NCI-H128 (cell line): ENCODE measurements at regions not wholly inside any gene's neighbourhood (a gene's known extent, or its start where the extent isn't known, plus 50 kb on each side); places are given as distances from the start of the nearest gene placed in this dataset.

Experiments
- DNase-seq: peaks from one replicate; lab custom pipeline; 2025; ENCODE audit not compliant: unreplicated experiment; lab: John Stamatoyannopoulos, UW

GRCh38 chr15:96414875-96415274 lies 84.4 kb downstream of the NR2F2 start:
- DNase-seq = no peak

- no peak for DNase-seq
Observed at GRCh38 chr15:96415513-96416217, 85.2 kb downstream of the NR2F2 start.

DNA sequence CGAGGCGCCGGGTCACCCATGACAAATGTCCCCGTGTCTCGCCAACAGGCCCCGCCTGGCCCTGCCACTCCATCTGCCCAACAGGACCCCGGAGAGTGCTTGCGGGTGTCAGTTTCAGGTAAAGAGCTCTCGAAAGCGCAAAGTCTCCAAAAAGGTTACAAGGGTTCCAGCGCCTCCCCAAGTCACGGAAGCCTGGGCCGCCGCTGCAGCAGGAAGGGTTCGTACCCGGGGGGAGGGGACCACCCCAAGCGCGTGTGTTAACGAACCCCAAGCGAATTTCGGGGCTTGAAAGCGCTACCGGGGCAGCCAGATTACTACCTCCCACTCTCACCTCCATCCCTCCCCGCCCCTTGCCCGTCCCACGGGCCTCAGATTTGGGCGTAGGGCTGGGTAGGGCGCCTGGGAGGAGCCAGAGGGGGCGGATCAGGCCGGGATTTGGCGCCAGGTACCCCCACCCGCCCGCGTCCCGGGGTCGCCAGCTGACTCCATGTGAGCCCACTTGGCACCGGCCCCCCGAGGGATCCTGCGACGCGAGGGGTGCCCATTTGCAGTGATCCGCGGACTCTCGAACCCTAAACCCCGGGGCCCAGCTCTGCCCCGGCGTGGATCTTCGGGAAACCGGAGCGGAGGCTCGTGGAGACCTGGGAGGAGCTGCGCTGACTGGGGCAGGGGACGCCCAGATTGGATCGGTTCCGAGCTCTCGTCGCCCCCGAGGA lies 85.9 kb downstream of the NR2F2 start:
- no peak for DNase-seq

DNA sequence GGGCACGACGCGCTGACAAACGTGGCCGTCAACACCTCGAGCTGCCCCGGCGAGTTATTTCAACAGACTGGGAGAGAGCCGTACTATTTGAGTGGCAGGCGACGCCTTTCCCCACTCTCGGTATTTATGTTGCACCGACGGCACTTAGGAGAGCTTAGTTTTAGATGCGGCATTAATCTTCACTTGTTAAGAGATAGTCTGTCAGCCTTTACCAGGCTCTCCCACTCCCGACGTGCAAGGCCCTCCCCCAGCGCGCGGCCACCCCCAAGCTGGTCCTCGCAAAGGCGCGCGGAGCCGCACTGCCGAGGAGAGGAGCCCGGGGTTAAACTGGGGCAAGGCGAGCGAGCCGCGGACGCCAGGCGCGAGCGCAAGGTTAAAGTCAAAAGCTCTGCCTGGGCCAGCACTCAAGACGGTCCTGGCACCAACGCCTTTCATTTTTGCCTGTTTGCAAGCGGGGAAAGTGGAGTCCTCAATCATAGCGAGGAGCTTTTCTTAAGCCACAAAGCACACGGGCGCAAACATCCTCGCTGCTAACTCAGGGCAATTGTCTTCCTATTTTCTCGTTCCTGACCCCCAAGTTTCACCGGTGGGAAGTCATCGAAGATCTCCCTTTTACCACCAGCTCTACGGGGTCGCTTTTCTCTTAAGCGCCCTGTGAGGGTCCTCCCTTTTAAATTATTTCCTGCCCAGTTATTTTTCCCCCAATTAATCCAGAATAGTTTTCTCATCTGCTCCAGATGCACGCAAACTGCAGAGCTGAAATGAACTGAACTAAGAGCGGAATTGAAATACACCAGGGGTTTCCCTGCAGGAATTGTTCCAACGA lies 86.6 kb downstream of the NR2F2 start:
- DNase-seq = no peak

DNA sequence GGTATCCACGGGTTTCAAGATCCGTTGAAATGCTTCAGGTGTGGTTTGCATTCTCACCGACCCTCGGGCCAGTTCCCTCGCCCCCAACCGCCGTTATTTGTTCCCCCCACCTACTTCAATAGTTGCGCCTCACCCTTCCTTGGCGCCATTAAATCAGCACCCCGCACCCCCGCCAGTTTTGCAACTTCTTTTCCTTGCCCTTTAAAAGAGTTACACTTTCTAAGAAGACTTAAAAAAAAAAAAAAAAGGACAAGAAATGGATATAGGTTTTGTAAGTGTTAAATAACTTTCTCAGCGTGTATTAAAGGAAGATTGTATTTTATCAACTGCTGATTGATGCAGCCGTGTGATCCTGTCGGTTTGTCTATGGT lies 87.2 kb downstream of the NR2F2 start:
- no peak for DNase-seq

GRCh38 chr15:96418146-96418545 lies 87.6 kb downstream of the NR2F2 start:
- no peak for DNase-seq

DNA sequence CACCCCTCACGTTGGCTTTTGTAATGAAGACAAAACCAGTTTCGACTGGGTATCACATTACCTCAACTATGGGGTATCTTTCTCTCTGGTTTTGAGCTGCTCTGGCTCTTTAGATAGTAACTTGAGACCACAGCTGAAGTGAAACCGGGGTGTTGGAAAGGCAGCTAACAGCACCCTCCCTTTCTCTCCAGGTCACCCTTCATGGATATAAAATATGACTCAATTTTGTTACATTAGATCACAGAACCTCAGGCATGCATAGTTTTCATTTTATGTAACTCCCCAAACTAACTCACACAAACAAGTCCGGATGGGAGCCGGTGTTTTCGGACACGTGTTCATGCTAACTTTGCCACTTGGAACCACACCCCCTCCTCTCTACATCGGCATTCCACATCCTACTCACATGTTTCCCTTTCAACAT lies 90.7 kb downstream of the NR2F2 start:
- DNase-seq = no peak

GRCh38 chr15:96422125-96422524 lies 91.6 kb downstream of the NR2F2 start:
- DNase-seq = no peak

- DNase-seq = no peak
Observed at GRCh38 chr15:96424674-96425073, 94.2 kb downstream of the NR2F2 start.

- DNase-seq = no peak
Observed at GRCh38 chr15:96428742-96429141, 98.2 kb downstream of the NR2F2 start.

DNA sequence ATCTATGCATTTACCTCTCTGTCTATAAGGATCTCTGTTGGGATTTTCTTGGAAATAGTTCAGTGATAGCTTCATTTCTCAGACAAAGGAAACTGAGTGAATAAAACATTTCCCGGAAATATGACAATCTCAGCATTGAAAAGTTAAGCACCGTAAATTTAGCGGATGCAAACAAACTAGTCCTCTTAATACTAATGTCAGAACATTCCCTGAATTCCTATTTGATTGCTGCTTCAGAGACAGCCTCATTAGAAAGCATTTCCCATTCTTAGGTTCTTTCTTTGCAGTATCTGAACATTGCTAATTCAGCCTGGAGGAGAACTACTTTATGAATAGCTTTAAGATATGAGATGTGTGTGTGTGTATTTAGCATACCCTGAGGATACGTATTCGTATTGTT lies 101.3 kb downstream of the NR2F2 start:
- no peak for DNase-seq

GRCh38 chr15:96435022-96435421 lies 104.5 kb downstream of the NR2F2 start:
- no peak for DNase-seq

DNA sequence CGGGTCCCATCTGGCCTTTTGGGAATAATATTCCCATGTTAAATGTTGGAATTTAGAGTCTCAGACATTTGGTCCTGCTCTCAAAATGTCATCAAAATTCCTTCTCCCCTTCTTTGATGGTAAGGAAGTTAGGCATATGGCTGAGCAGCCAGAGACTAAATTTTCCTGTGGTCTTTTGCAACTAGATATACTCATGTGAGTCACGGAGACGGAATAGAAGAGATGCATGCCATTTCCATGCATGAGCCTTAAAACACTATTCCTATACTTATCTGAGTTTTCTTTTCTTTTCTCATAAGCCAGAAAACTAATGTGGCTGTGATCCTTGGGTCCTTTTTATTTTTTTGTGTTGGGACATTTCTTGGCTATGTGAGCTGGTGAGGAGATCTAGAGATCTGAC lies 105.3 kb downstream of the NR2F2 start:
- no peak for DNase-seq

DNA sequence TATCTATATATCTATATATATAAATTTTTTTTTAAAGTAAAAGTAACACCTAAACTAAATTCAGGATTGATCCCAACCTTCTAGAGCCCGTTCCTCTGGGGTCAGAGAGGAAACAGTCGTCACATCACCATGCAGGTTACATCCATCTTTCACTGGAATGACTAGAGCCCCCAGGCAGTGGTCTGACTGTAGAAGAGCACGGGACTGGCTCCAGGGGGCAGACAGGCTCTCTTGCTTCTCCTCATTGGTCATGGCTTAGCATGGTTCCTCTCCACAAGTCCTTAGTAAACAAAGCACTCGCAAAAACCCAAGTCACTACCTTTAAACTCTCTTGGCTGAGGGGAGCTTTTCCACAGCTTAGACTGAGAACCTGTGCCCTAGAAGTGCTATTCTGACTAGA lies 110.5 kb downstream of the NR2F2 start:
- DNase-seq = no peak

- no peak for DNase-seq
Observed at GRCh38 chr15:96442076-96442475, 111.6 kb downstream of the NR2F2 start.

GRCh38 chr15:96444865-96445264 lies 114.4 kb downstream of the NR2F2 start:
- no peak for DNase-seq

DNA sequence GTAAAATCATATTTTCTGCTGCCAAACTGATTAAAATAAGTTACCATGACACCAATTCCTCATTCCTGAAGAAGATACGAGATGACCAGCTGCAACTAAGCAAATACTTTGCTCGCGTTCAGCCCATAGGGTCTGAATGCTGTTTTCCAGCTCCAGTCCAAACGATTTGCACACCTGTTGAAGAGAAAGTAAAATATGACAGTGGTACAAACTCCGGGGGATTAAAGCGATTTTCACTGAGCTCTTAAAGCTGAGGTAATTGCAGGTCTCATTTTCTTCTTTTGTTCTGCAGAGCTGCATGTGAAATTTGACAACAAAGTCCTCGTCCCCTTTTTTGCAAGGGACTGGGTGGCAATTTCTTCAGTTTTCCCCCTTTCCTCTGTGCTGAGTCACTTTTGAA lies 118.4 kb downstream of the NR2F2 start:
- no peak for DNase-seq

- DNase-seq = no peak
Observed at GRCh38 chr15:96457841-96458240, 127.3 kb downstream of the NR2F2 start.

DNA sequence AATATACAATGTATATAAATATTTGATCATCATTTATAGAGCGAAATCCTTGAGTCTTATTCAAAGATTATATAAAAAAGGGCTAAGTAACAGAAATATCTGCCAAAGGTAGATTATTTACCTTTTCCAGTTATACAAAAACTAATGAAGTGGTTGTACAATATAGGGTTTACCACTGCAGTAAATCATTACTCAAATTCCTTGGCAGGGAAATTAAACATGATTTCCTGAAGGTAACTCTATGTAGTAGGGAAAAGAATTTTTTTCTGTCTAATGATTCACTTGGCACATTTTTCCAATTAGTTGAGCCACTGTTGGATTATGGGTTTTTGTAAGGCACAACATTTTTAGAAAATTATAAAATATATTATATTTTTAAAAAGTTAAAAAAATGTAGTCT lies 129.6 kb downstream of the NR2F2 start:
- DNase-seq = no peak

- no peak for DNase-seq
Observed at GRCh38 chr15:96462768-96463750, 132.6 kb downstream of the NR2F2 start.
